ENCODE measurements at regions not wholly inside any gene's neighbourhood (a gene's known extent, or its start where the extent isn't known, plus 50 kb on each side); places are given as distances from the start of the nearest gene placed in this dataset.

- TF ChIP-seq CTCF (conservative IDR thresholded peaks at IDR 0.05; ENCODE audit: low read depth, low read length) (no peak), EZH2 (IDR thresholded peaks at IDR 0.05; ENCODE audit: borderline replicate concordance, low read depth, low read length, poor library complexity, severe bottlenecking) (no peak)
These were observed 411.4 kb downstream of the KCTD16 start for GRCh38 chr5:144582066-144582465.

Data from A673 (cell line).